Panc1 (cell line): ENCODE measurements at regions not wholly inside any gene's neighbourhood (a gene's known extent, or its start where the extent isn't known, plus 50 kb on each side); places are given as distances from the start of the nearest gene placed in this dataset.

Experiments
- ATAC-seq: fragments of 200-7000 bp; cut with Tn5 transposase; 2 replicates; pipeline ENCODE4 v1.9.1; 2020; ENCODE audit warnings: mild to moderate bottlenecking, moderate library complexity
- BruUV-seq: library from RNA; stranded (reverse); fragments of 400-500 nt; replicated peaks from 2 replicates; lab custom pipeline; 2021; lab: Mats Ljungman, UMichigan
- CTCF ChIA-PET: fragments of 300-600 bp; sonication (Branson Sonifier 250); formaldehyde crosslinking; loops from one replicate; lab custom pipeline; 2022; ENCODE audit warnings: antibody characterized with exemption; lab: Charles Lee
- POLR2A ChIA-PET: fragments of 300-600 bp; sonication (Branson Sonifier 250); formaldehyde crosslinking; loops from one replicate; lab custom pipeline; 2022; ENCODE audit warnings: antibody characterized with exemption; lab: Charles Lee
- DNase-seq: peaks from one replicate; pipeline ENCODE4 v3.0.0-alpha.2; 2010; ENCODE audit warnings: low read depth, low spot score
- H3K27ac ChIP-seq: 2 replicates; pipeline ENCODE4 v1.5.1; 2011; ENCODE audit warnings: mild to moderate bottlenecking, low read length, inconsistent platforms
- H3K27me3 ChIP-seq: fragments of 200-500 bp; sonication (Bioruptor generic); 2 replicates; pipeline ENCODE4 v1.6.0; 2014; ENCODE audit warnings: low read length, inconsistent platforms; ENCODE audit not compliant: control insufficient read depth, insufficient read depth
- H3K36me3 ChIP-seq: fragments of 200-500 bp; sonication (Bioruptor generic); 2 replicates; pipeline ENCODE4 v1.5.1; 2014; ENCODE audit warnings: inconsistent platforms, mild to moderate bottlenecking, low read length, moderate library complexity; ENCODE audit not compliant: control insufficient read depth, insufficient read depth
- H3K4me1 ChIP-seq: 2 replicates; pipeline ENCODE4 v1.5.1; 2011; ENCODE audit warnings: inconsistent platforms, mild to moderate bottlenecking, low read length, moderate library complexity; ENCODE audit not compliant: control insufficient read depth, insufficient read depth
- H3K4me3 ChIP-seq, 2 experiments: 2 replicates each; pipeline ENCODE4 v1.5.1; 2011 to 2012; ENCODE audit warnings: low read depth in 2 of 2, low read length in 2 of 2, mild to moderate bottlenecking in 2 of 2, inconsistent platforms in 1 of 2, moderate library complexity in 1 of 2
- H3K9me3 ChIP-seq: fragments of 200-500 bp; sonication (Bioruptor generic); 2 replicates; pipeline ENCODE4 v1.5.1; 2014; ENCODE audit warnings: low read depth, mild to moderate bottlenecking, inconsistent platforms, low read length, moderate library complexity; ENCODE audit not compliant: control insufficient read depth, insufficient read depth
- POLR2AphosphoS5 ChIP-seq: IDR thresholded peaks from 2 replicates; pipeline ENCODE4 v1.6.1; 2012; ENCODE audit warnings: mild to moderate bottlenecking, low read depth, low read length, moderate library complexity
- SIN3A ChIP-seq: IDR thresholded peaks from 2 replicates; pipeline ENCODE4 v1.6.1; 2012; ENCODE audit warnings: low read depth, mild to moderate bottlenecking, low read length, moderate library complexity, borderline replicate concordance; ENCODE audit not compliant: insufficient read depth
- TCF7L2 ChIP-seq: IDR thresholded peaks from 2 replicates; pipeline ENCODE4 v1.6.1; 2011; ENCODE audit warnings: mild to moderate bottlenecking, low read depth, low read length, inconsistent platforms
- in situ Hi-C: cut with HindIII; loops from 2 replicates; pipeline ENCODE4 v1.10.0; 2016; ENCODE audit warnings: low sequenced_read_pairs, low pct_unique_long_range_greater_than_20kb
- intact Hi-C: fragments of 100-400 bp; cut with micrococcal nuclease; formaldehyde crosslinking; loops from one replicate; pipeline ENCODE4 v1.10.0; 2022; ENCODE audit not compliant: unreplicated experiment
- TF ChIP-seq, protein P1 (sequence below), 2 experiments: IDR thresholded peaks; 2 replicates each; pipeline ENCODE4 v1.6.1; 2011 to 2012; ENCODE audit warnings: low read depth in 2 of 2, control low read depth in 1 of 2, low read length in 1 of 2, mild to moderate bottlenecking in 1 of 2, moderate library complexity in 1 of 2; ENCODE audit not compliant: insufficient read depth in 1 of 2
- TF ChIP-seq, protein P2 (sequence below): fragments of 450-650 bp; IDR thresholded peaks from 2 replicates; pipeline ENCODE4 v1.5.1; 2017; ENCODE audit warnings: mild to moderate bottlenecking

DNA sequence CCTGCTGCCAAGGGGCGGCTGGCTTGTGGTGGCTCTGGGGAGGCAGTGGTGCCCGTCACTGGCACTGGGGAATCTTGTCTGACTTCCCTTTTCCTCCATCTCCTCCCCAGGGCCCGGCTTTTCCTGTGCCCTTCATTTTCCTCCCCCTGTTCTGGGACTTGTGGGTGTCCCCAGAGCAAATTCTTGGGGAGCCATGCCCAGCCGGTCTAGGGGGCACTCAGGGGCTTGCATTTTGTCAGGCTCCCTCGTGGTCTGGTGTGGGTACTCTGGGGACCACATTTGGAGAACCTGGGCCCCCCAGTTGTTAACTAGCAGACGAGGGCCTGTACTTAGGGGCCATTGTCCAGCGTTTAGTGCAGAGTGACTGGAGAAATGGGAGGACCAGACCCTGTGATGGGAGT lies 105.2 kb upstream of the IER5L start:
- TF ChIP-seq SIN3A (no peak), POLR2AphosphoS5 (no peak), TCF7L2 (no peak)
- TF ChIP-seq, protein P1, sequence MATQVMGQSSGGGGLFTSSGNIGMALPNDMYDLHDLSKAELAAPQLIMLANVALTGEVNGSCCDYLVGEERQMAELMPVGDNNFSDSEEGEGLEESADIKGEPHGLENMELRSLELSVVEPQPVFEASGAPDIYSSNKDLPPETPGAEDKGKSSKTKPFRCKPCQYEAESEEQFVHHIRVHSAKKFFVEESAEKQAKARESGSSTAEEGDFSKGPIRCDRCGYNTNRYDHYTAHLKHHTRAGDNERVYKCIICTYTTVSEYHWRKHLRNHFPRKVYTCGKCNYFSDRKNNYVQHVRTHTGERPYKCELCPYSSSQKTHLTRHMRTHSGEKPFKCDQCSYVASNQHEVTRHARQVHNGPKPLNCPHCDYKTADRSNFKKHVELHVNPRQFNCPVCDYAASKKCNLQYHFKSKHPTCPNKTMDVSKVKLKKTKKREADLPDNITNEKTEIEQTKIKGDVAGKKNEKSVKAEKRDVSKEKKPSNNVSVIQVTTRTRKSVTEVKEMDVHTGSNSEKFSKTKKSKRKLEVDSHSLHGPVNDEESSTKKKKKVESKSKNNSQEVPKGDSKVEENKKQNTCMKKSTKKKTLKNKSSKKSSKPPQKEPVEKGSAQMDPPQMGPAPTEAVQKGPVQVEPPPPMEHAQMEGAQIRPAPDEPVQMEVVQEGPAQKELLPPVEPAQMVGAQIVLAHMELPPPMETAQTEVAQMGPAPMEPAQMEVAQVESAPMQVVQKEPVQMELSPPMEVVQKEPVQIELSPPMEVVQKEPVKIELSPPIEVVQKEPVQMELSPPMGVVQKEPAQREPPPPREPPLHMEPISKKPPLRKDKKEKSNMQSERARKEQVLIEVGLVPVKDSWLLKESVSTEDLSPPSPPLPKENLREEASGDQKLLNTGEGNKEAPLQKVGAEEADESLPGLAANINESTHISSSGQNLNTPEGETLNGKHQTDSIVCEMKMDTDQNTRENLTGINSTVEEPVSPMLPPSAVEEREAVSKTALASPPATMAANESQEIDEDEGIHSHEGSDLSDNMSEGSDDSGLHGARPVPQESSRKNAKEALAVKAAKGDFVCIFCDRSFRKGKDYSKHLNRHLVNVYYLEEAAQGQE (IDR thresholded peaks at IDR 0.05; ENCODE audit: insufficient read depth in 1 of 2, low read depth in 2 of 2, low read length in 1 of 2): no peak
- TF ChIP-seq, protein P2, sequence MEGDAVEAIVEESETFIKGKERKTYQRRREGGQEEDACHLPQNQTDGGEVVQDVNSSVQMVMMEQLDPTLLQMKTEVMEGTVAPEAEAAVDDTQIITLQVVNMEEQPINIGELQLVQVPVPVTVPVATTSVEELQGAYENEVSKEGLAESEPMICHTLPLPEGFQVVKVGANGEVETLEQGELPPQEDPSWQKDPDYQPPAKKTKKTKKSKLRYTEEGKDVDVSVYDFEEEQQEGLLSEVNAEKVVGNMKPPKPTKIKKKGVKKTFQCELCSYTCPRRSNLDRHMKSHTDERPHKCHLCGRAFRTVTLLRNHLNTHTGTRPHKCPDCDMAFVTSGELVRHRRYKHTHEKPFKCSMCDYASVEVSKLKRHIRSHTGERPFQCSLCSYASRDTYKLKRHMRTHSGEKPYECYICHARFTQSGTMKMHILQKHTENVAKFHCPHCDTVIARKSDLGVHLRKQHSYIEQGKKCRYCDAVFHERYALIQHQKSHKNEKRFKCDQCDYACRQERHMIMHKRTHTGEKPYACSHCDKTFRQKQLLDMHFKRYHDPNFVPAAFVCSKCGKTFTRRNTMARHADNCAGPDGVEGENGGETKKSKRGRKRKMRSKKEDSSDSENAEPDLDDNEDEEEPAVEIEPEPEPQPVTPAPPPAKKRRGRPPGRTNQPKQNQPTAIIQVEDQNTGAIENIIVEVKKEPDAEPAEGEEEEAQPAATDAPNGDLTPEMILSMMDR: no peak
- DNase-seq (no peak), ATAC-seq (no peak)
- ChIA-PET CTCF (no interaction called here), POLR2A (no interaction called here)
- no peaks in the 10 kb centered on the region for H3K27me3 ChIP-seq
- in situ Hi-C loops (no loop called here), intact Hi-C loops (no loop called here)
- H3K4me3 ChIP-seq: no peak overlapping the region
- H3K36me3 ChIP-seq: no peaks in the 10 kb centered on the region
- no TSS peak for BruUV-seq
- H3K9me3 ChIP-seq: no peaks in the 10 kb centered on the region
- H3K27ac ChIP-seq: no peak overlapping the region
- H3K4me1 ChIP-seq: 0 out of 2 replicates have a peak, but pooled peaks cover 3% of the 10 kb centered on the region

DNA sequence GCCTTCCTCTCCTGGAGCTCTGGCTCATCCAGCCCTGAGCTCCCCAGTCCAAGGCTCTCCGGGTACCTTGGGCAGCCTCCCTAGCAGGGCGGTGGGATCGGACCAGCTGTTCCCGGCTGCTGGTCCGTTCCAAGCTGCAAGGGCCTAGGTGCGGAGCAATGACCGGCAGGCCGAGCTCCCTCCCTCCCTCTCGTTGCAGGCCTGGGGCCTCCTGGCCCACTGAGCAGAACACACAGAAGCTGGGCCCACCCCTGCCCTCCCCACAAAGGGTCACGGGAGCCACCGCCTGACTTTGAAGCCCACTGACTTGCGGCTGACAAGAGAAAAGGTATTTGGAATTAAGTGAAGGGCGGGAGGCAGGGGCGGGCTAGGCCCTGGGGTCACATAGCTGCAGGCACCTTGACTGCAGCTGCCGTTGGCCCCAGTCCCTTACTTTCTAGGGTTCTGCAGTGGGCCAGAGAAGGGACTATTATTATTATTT lies 104.7 kb upstream of the IER5L start:
- ATAC-seq: no peak
- Histone ChIP-seq H3K27me3 (no peaks in the 10 kb centered on the region), H3K36me3 (no peaks in the 10 kb centered on the region), H3K4me3 (no peak overlapping the region), H3K4me1 (0 out of 2 replicates have a peak, but pooled peaks cover 5% of the 10 kb centered on the region), H3K27ac (no peak overlapping the region), H3K9me3 (no peaks in the 10 kb centered on the region)
- DNase-seq: no peak
- ChIA-PET CTCF (no interaction called here), POLR2A (no interaction called here)
- no TSS peak for BruUV-seq
- TF ChIP-seq TCF7L2 (no peak), POLR2AphosphoS5 (no peak), SIN3A (no peak)
- TF ChIP-seq, protein P1 (IDR thresholded peaks at IDR 0.05; ENCODE audit: insufficient read depth in 1 of 2, low read depth in 2 of 2, low read length in 1 of 2): no peak
- TF ChIP-seq, protein P2: no peak
- intact Hi-C loops (no loop called here), in situ Hi-C loops (no loop called here)
